ENCODE measurements at regions not wholly inside any gene's neighbourhood (a gene's known extent, or its start where the extent isn't known, plus 50 kb on each side); places are given as distances from the start of the nearest gene placed in this dataset.

DNA sequence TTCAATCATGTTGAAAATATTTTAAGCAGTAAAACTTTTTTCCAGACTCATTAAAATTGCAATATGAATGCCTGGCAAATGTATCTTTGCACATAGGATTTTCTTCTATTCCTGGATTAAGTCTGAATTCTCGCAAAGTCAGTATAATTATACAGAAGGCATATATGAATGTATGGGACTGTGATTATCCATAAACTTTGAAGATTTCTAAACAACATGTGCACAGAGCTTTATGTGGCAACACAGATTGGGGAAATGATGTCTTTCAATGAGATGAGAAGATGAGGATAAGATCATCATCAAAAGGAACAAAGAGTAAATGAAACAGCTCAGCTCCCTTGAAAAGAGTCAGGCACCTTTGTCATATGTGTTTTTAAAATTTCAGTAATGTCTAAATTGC lies 635.3 kb downstream of the CDH11 start:
- ChIA-PET CTCF (no interaction called here), POLR2A (no interaction called here)
- Histone ChIP-seq H3K27me3 (ENCODE audit: control insufficient read depth, insufficient read depth, low read length) (no peaks in the 10 kb centered on the region), H3K27ac (ENCODE audit: low read length) (no peak overlapping the region), H3K4me1 (ENCODE audit: control insufficient read depth, insufficient read depth, low read length) (no peaks in the 10 kb centered on the region), H3K4me3 (ENCODE audit: low read depth in 2 of 2, low read length in 2 of 2) (no peak overlapping the region), H3K36me3 (ENCODE audit: control insufficient read depth, insufficient read depth, low read length) (no peaks in the 10 kb centered on the region), H3K9me3 (ENCODE audit: control insufficient read depth, insufficient read depth, low read depth, low read length) (no peaks in the 10 kb centered on the region)
- in situ Hi-C loops (cut with HindIII; ENCODE audit: low pct_unique_long_range_greater_than_20kb, low sequenced_read_pairs) = no loop called here
- TF ChIP-seq SIN3A (IDR thresholded peaks at IDR 0.05; ENCODE audit: borderline replicate concordance, insufficient read depth, low read depth, low read length) (no peak), CTCF (IDR thresholded peaks at IDR 0.05) (no peak), TCF7L2 (IDR thresholded peaks at IDR 0.05; ENCODE audit: low read depth, low read length) (no peak), POLR2AphosphoS5 (IDR thresholded peaks at IDR 0.05; ENCODE audit: low read depth, low read length) (no peak)
- TF ChIP-seq, protein P1, sequence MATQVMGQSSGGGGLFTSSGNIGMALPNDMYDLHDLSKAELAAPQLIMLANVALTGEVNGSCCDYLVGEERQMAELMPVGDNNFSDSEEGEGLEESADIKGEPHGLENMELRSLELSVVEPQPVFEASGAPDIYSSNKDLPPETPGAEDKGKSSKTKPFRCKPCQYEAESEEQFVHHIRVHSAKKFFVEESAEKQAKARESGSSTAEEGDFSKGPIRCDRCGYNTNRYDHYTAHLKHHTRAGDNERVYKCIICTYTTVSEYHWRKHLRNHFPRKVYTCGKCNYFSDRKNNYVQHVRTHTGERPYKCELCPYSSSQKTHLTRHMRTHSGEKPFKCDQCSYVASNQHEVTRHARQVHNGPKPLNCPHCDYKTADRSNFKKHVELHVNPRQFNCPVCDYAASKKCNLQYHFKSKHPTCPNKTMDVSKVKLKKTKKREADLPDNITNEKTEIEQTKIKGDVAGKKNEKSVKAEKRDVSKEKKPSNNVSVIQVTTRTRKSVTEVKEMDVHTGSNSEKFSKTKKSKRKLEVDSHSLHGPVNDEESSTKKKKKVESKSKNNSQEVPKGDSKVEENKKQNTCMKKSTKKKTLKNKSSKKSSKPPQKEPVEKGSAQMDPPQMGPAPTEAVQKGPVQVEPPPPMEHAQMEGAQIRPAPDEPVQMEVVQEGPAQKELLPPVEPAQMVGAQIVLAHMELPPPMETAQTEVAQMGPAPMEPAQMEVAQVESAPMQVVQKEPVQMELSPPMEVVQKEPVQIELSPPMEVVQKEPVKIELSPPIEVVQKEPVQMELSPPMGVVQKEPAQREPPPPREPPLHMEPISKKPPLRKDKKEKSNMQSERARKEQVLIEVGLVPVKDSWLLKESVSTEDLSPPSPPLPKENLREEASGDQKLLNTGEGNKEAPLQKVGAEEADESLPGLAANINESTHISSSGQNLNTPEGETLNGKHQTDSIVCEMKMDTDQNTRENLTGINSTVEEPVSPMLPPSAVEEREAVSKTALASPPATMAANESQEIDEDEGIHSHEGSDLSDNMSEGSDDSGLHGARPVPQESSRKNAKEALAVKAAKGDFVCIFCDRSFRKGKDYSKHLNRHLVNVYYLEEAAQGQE (IDR thresholded peaks at IDR 0.05; ENCODE audit: insufficient read depth in 1 of 2, low read depth in 2 of 2, low read length in 1 of 2) = no peak
- BruUV-seq (replicated peaks) = no TSS peak
- no peak for ATAC-seq
- intact Hi-C loops (cut with micrococcal nuclease; ENCODE audit: unreplicated experiment) = no loop called here
- DNase-seq (ENCODE audit: low read depth, low spot score) = no peak

DNA sequence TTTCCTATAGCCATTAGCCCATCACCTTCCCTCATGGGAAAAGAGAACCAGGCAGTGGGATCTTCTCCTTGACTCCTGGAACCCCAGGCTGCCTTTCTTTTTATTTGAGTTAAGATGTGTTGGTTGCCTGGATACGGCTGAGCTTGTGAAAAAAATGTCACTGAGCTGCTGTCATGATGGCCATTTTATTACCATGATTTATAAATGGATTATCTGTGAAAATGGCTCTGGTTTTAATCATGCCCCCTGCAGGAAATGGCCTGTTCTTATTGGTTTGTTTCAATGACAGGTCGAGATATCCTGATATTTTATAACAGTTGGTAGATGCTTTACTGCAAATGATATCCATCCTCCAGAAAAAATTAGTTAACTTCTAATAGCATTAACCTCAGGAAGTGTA lies 640.4 kb downstream of the CDH11 start:
- ATAC-seq (no peak), DNase-seq (ENCODE audit: low read depth, low spot score) (no peak)
- Histone ChIP-seq H3K27ac (ENCODE audit: low read length) (no peak overlapping the region), H3K36me3 (ENCODE audit: control insufficient read depth, insufficient read depth, low read length) (no peaks in the 10 kb centered on the region), H3K4me3 (ENCODE audit: low read depth in 2 of 2, low read length in 2 of 2) (no peak overlapping the region), H3K4me1 (ENCODE audit: control insufficient read depth, insufficient read depth, low read length) (no peaks in the 10 kb centered on the region), H3K27me3 (ENCODE audit: control insufficient read depth, insufficient read depth, low read length) (no peaks in the 10 kb centered on the region), H3K9me3 (ENCODE audit: control insufficient read depth, insufficient read depth, low read depth, low read length) (no peaks in the 10 kb centered on the region)
- in situ Hi-C loops (cut with HindIII; ENCODE audit: low pct_unique_long_range_greater_than_20kb, low sequenced_read_pairs) (no loop called here), intact Hi-C loops (cut with micrococcal nuclease; ENCODE audit: unreplicated experiment) (no loop called here)
- TF ChIP-seq CTCF (IDR thresholded peaks at IDR 0.05) = no peak
- TF ChIP-seq, protein P1 (IDR thresholded peaks at IDR 0.05; ENCODE audit: insufficient read depth in 1 of 2, low read depth in 2 of 2, low read length in 1 of 2) = no peak
- TF ChIP-seq POLR2AphosphoS5 (IDR thresholded peaks at IDR 0.05; ENCODE audit: low read depth, low read length) = no peak
- no peak for TF ChIP-seq TCF7L2 (IDR thresholded peaks at IDR 0.05; ENCODE audit: low read depth, low read length)
- BruUV-seq (replicated peaks) = no TSS peak
- ChIA-PET POLR2A (no interaction called here), CTCF (no interaction called here)
